ENCODE measurements at regions not wholly inside any gene's neighbourhood (a gene's known extent, or its start where the extent isn't known, plus 50 kb on each side); places are given as distances from the start of the nearest gene placed in this dataset.

DNA sequence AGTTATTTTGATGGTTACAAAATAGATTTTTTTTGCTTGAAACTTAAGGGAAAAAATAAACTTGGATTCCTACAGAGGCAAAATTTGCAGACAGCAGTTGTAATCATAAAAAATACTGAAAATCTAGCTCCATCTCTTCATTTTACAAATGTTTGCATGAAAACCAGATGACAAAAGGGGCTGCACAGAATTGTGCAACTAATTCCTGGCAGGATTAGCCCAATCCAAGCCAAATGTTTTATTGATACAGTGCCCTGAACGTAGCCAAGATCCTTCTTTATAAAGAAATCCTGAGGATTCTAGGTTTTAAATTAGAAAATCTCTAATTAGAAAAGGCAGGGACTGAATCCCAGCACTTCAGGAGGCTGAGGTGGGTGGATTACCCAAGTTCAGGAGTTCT lies 356.4 kb upstream of the SEL1L start:
- no peaks in the 10 kb centered on the region for H3K27me3 ChIP-seq (ENCODE audit: control insufficient read depth, insufficient read depth, low read length)
- no peaks in the 10 kb centered on the region for H3K36me3 ChIP-seq (ENCODE audit: control insufficient read depth, insufficient read depth, low read length)
- H3K9me3 Mint-ChIP-seq = peaks cover 2 to 12% (median 4%) of the 10 kb centered on the region in 7 donors
- no peaks in the 10 kb centered on the region for H3K4me1 ChIP-seq (ENCODE audit: control insufficient read depth, insufficient read depth, low read length, poor library complexity, severe bottlenecking)
- no peaks in the 10 kb centered on the region for H3K27me3 Mint-ChIP-seq
- no peak overlapping the region for H3K27ac Mint-ChIP-seq
- H3K4me3 ChIP-seq (ENCODE audit: low read depth, low read length) = no peak overlapping the region
- H3K4me3 Mint-ChIP-seq = no peak overlapping the region
- H3K9me3 ChIP-seq (ENCODE audit: control insufficient read depth in 2 of 2, low read length in 2 of 2) = peaks cover 0 to 2% of the 10 kb centered on the region in 2 experiments
- H3K4me1 Mint-ChIP-seq = no peaks in the 10 kb centered on the region
- H3K36me3 Mint-ChIP-seq = no peaks in the 10 kb centered on the region
- ATAC-seq (ENCODE audit: low read depth in 2 of 2) (no peak), DNase-seq (no peak)
- H3K27ac ChIP-seq (ENCODE audit: insufficient read depth, low read length, poor library complexity, severe bottlenecking) = no peak overlapping the region

DNA sequence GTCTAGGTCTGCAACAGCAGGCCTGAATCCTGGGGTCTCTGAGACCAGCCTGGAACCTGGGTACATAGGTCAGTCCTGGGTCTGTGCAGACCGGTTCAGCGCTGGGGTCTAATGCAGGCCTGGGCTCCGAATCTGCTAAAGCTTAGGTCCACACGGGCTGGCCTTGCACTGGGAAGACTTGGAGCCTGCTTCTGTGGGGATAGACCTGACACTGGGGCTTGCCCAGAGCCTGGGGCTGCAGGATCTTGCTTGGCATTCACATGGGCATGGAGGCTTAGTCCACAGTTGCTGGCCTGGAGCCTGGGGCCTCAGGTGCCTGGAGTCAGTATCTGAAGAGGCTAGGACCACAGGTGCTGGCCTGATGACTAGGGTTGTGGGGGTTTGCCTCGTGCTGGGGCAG lies 369.8 kb upstream of the SEL1L start:
- Mint-ChIP-seq H3K4me3 (no peak overlapping the region), H3K36me3 (no peaks in the 10 kb centered on the region), H3K27me3 (no peaks in the 10 kb centered on the region), H3K4me1 (no peaks in the 10 kb centered on the region), H3K27ac (no peak overlapping the region), H3K9me3 (peaks cover 3 to 33% (median 9%) of the 10 kb centered on the region in 7 donors)
- no peaks in the 10 kb centered on the region for H3K4me1 ChIP-seq (ENCODE audit: control insufficient read depth, insufficient read depth, low read length, poor library complexity, severe bottlenecking)
- no peak for ATAC-seq (ENCODE audit: low read depth in 2 of 2)
- no peak overlapping the region for H3K4me3 ChIP-seq (ENCODE audit: low read depth, low read length)
- H3K27me3 ChIP-seq (ENCODE audit: control insufficient read depth, insufficient read depth, low read length) = no peaks in the 10 kb centered on the region
- H3K27ac ChIP-seq (ENCODE audit: insufficient read depth, low read length, poor library complexity, severe bottlenecking) = no peak overlapping the region
- DNase-seq = no peak
- no peaks in the 10 kb centered on the region for H3K36me3 ChIP-seq (ENCODE audit: control insufficient read depth, insufficient read depth, low read length)
- H3K9me3 ChIP-seq (ENCODE audit: control insufficient read depth in 2 of 2, low read length in 2 of 2) = peaks cover 0 to 9% of the 10 kb centered on the region in 2 experiments

DNA sequence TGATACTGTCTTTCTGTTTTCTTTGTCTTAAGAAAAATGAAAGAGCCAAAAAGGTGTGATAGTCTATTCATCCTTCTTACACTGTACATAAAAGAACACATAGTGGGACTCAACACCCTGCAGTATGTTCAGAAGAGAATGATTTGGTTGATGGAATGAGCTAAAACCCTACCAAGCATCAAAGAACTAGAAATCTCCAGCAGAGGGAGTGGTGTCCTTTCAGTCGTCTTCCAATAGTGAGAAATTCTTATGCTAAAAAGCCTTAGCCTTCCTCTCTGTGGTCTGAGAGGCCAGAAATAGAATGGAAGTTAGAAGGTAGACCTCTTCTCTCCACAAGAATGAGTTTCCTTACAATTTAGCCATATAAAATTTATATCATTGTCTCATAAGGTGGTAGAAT lies 393.4 kb upstream of the SEL1L start:
- Mint-ChIP-seq H3K4me3 (no peak overlapping the region), H3K36me3 (no peaks in the 10 kb centered on the region), H3K9me3 (peaks cover 0 to 4% (median 2%) of the 10 kb centered on the region in 7 donors), H3K4me1 (no peaks in the 10 kb centered on the region), H3K27me3 (no peaks in the 10 kb centered on the region), H3K27ac (no peak overlapping the region)
- DNase-seq (no peak), ATAC-seq (ENCODE audit: low read depth in 2 of 2) (no peak)
- Histone ChIP-seq H3K36me3 (ENCODE audit: control insufficient read depth, insufficient read depth, low read length) (no peaks in the 10 kb centered on the region), H3K27me3 (ENCODE audit: control insufficient read depth, insufficient read depth, low read length) (no peaks in the 10 kb centered on the region), H3K9me3 (ENCODE audit: control insufficient read depth in 2 of 2, low read length in 2 of 2) (no peaks in the 10 kb centered on the region), H3K27ac (ENCODE audit: insufficient read depth, low read length, poor library complexity, severe bottlenecking) (no peak overlapping the region), H3K4me1 (ENCODE audit: control insufficient read depth, insufficient read depth, low read length, poor library complexity, severe bottlenecking) (no peaks in the 10 kb centered on the region), H3K4me3 (ENCODE audit: low read depth, low read length) (no peak overlapping the region)

DNA sequence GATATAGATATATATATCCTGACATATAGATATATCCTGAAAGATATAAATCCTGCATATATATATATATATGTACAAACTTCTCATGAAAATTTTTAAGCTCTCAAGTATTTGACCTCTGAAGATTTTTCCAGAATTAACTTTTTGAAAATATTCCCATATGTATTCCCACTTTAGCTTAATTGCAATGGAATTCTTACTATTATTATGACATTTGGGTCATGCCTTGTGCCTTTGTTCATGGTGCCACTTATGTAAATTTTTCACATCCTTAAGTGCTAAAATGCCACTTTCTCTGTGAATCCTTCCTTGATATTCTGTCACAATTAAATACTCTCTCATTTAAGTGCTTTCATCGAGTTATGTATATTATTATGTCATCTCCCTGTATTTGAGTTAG lies 398.2 kb upstream of the SEL1L start:
- no peaks in the 10 kb centered on the region for H3K36me3 ChIP-seq (ENCODE audit: control insufficient read depth, insufficient read depth, low read length)
- no peak overlapping the region for H3K27ac ChIP-seq (ENCODE audit: insufficient read depth, low read length, poor library complexity, severe bottlenecking)
- no peak overlapping the region for H3K4me3 ChIP-seq (ENCODE audit: low read depth, low read length)
- no peaks in the 10 kb centered on the region for H3K27me3 Mint-ChIP-seq
- no peaks in the 10 kb centered on the region for H3K4me1 Mint-ChIP-seq
- H3K4me3 Mint-ChIP-seq = no peak overlapping the region
- ATAC-seq (ENCODE audit: low read depth in 2 of 2) (no peak), DNase-seq (no peak)
- peaks cover 0 to 22% (median 0%) of the 10 kb centered on the region in 7 donors for H3K9me3 Mint-ChIP-seq
- H3K27me3 ChIP-seq (ENCODE audit: control insufficient read depth, insufficient read depth, low read length) = no peaks in the 10 kb centered on the region
- no peaks in the 10 kb centered on the region for H3K4me1 ChIP-seq (ENCODE audit: control insufficient read depth, insufficient read depth, low read length, poor library complexity, severe bottlenecking)
- H3K36me3 Mint-ChIP-seq = no peaks in the 10 kb centered on the region
- peaks cover 0 to 2% of the 10 kb centered on the region in 2 experiments for H3K9me3 ChIP-seq (ENCODE audit: control insufficient read depth in 2 of 2, low read length in 2 of 2)
- no peak overlapping the region for H3K27ac Mint-ChIP-seq

DNA sequence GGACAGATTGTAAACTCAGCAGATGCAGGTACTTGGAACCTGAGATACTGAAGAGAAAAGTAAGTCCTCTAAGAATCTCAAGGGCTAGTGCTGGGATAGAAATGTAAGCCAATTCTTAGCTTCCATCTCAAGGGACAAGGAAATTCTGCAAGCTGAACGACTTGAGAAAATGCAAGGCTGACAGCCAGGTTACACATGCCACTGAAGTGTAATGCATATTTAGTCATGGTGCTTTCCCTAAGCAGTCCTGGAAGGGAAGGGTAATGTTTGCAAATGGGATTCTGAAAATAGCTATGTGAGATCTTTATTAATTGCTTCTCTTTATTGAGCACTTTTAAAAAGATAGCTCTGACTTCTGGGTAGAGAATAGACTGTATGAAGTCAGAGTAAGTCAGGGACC lies 402.7 kb upstream of the SEL1L start:
- Mint-ChIP-seq H3K9me3 (peaks cover 0 to 30% (median 3%) of the 10 kb centered on the region in 7 donors), H3K36me3 (no peaks in the 10 kb centered on the region), H3K27me3 (no peaks in the 10 kb centered on the region), H3K27ac (no peak overlapping the region), H3K4me1 (no peaks in the 10 kb centered on the region), H3K4me3 (no peak overlapping the region)
- H3K36me3 ChIP-seq (ENCODE audit: control insufficient read depth, insufficient read depth, low read length) = no peaks in the 10 kb centered on the region
- no peaks in the 10 kb centered on the region for H3K27me3 ChIP-seq (ENCODE audit: control insufficient read depth, insufficient read depth, low read length)
- H3K27ac ChIP-seq (ENCODE audit: insufficient read depth, low read length, poor library complexity, severe bottlenecking) = no peak overlapping the region
- H3K4me1 ChIP-seq (ENCODE audit: control insufficient read depth, insufficient read depth, low read length, poor library complexity, severe bottlenecking) = no peaks in the 10 kb centered on the region
- ATAC-seq (ENCODE audit: low read depth in 2 of 2) (no peak), DNase-seq (no peak)
- peaks cover 0 to 2% of the 10 kb centered on the region in 2 experiments for H3K9me3 ChIP-seq (ENCODE audit: control insufficient read depth in 2 of 2, low read length in 2 of 2)
- no peak overlapping the region for H3K4me3 ChIP-seq (ENCODE audit: low read depth, low read length)

DNA sequence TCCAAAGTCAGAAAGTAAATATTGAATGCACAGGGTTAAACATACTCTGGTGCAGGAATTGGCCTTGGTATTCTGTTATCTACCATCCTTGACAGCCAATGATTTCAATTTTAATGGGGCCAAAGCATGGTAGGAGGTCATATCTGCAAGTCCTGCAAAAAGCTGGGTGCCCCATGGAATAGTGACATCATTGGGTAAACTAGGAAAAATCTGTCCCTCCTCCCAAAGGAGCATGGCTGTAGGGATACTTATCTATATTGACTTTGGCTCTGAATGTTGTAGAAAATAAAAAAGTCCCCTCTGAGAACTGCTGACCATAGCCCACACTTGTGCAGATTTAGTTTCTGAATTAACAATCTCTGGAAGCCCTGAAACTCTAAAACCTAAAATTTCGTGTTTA lies 403.2 kb upstream of the SEL1L start:
- H3K9me3 ChIP-seq (ENCODE audit: control insufficient read depth in 2 of 2, low read length in 2 of 2) = peaks cover 0 to 2% of the 10 kb centered on the region in 2 experiments
- no peak overlapping the region for H3K27ac Mint-ChIP-seq
- no peaks in the 10 kb centered on the region for H3K36me3 Mint-ChIP-seq
- no peak overlapping the region for H3K4me3 ChIP-seq (ENCODE audit: low read depth, low read length)
- H3K36me3 ChIP-seq (ENCODE audit: control insufficient read depth, insufficient read depth, low read length) = no peaks in the 10 kb centered on the region
- no peaks in the 10 kb centered on the region for H3K4me1 Mint-ChIP-seq
- ATAC-seq (ENCODE audit: low read depth in 2 of 2) = no peak
- H3K4me3 Mint-ChIP-seq = no peak overlapping the region
- H3K9me3 Mint-ChIP-seq = peaks cover 0 to 30% (median 3%) of the 10 kb centered on the region in 7 donors
- no peaks in the 10 kb centered on the region for H3K4me1 ChIP-seq (ENCODE audit: control insufficient read depth, insufficient read depth, low read length, poor library complexity, severe bottlenecking)
- DNase-seq = no peak
- no peaks in the 10 kb centered on the region for H3K27me3 ChIP-seq (ENCODE audit: control insufficient read depth, insufficient read depth, low read length)
- H3K27ac ChIP-seq (ENCODE audit: insufficient read depth, low read length, poor library complexity, severe bottlenecking) = no peak overlapping the region
- H3K27me3 Mint-ChIP-seq = no peaks in the 10 kb centered on the region

DNA sequence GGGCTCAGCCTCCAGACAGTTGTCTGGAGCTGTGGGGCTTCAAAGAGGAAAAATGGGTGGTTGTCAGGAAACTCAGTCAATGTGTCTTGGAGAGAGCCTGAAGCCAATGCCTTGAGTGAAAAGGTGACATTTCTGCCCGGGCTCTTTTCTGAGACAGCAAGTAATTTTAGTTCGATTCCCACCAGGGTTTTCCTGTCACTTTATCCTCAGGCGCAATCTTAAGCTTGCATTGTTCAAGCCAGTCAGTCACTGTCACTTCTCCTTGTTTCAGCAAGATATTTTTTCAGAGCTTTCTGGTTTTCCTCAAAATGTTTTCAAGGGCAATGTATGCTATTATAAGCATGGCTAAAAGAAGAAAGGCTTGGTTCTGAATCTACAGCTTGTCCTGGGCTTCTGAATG lies 404.7 kb upstream of the SEL1L start:
- H3K4me1 ChIP-seq (ENCODE audit: control insufficient read depth, insufficient read depth, low read length, poor library complexity, severe bottlenecking) = no peaks in the 10 kb centered on the region
- no peaks in the 10 kb centered on the region for H3K36me3 Mint-ChIP-seq
- no peak for ATAC-seq (ENCODE audit: low read depth in 2 of 2)

DNA sequence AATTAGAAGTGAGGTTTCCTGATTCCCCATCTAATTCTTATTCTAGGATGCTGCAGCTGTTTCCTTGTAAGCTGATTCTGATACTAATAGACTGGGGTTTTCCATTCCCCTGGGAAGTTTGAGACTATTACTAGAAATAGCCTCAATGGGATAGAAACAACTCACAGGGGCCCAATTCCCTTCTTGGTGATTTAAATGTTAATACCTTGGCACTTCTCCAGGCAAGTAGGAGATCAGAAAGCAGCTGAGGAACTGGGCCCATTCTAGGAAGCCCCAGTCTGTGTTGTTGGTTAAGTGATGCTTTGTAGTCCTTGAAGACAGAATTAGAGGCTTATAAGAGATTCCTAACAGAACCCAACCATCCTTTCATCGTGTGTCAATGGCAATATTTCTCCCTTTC lies 407.0 kb upstream of the SEL1L start:
- Histone ChIP-seq H3K27ac (ENCODE audit: insufficient read depth, low read length, poor library complexity, severe bottlenecking) (no peak overlapping the region), H3K4me3 (ENCODE audit: low read depth, low read length) (no peak overlapping the region), H3K36me3 (ENCODE audit: control insufficient read depth, insufficient read depth, low read length) (no peaks in the 10 kb centered on the region), H3K9me3 (ENCODE audit: control insufficient read depth in 2 of 2, low read length in 2 of 2) (peaks cover 0 to 2% of the 10 kb centered on the region in 2 experiments), H3K27me3 (ENCODE audit: control insufficient read depth, insufficient read depth, low read length) (no peaks in the 10 kb centered on the region), H3K4me1 (ENCODE audit: control insufficient read depth, insufficient read depth, low read length, poor library complexity, severe bottlenecking) (no peaks in the 10 kb centered on the region)
- Mint-ChIP-seq H3K4me1 (no peaks in the 10 kb centered on the region), H3K27ac (peak overlapping the region in 1 of 3 donors; percentile 56), H3K27me3 (no peaks in the 10 kb centered on the region), H3K4me3 (no peak overlapping the region), H3K36me3 (no peaks in the 10 kb centered on the region), H3K9me3 (peaks cover 0 to 16% (median 4%) of the 10 kb centered on the region in 7 donors)
- ATAC-seq (ENCODE audit: low read depth in 2 of 2) (no peak), DNase-seq (no peak)

More for the DNA sequence above, 404.7 kb upstream of the SEL1L start:
- Histone ChIP-seq H3K27ac (ENCODE audit: insufficient read depth, low read length, poor library complexity, severe bottlenecking) (no peak overlapping the region), H3K27me3 (ENCODE audit: control insufficient read depth, insufficient read depth, low read length) (no peaks in the 10 kb centered on the region), H3K9me3 (ENCODE audit: control insufficient read depth in 2 of 2, low read length in 2 of 2) (peaks cover 0 to 2% of the 10 kb centered on the region in 2 experiments), H3K4me3 (ENCODE audit: low read depth, low read length) (no peak overlapping the region), H3K36me3 (ENCODE audit: control insufficient read depth, insufficient read depth, low read length) (no peaks in the 10 kb centered on the region)
- Mint-ChIP-seq H3K27ac (no peak overlapping the region), H3K4me1 (no peaks in the 10 kb centered on the region), H3K4me3 (no peak overlapping the region), H3K27me3 (no peaks in the 10 kb centered on the region), H3K9me3 (peaks cover 0 to 21% (median 4%) of the 10 kb centered on the region in 7 donors)
- no peak for DNase-seq
